ENCODE measurements at regions not wholly inside any gene's neighbourhood (a gene's known extent, or its start where the extent isn't known, plus 50 kb on each side); places are given as distances from the start of the nearest gene placed in this dataset.

DNA sequence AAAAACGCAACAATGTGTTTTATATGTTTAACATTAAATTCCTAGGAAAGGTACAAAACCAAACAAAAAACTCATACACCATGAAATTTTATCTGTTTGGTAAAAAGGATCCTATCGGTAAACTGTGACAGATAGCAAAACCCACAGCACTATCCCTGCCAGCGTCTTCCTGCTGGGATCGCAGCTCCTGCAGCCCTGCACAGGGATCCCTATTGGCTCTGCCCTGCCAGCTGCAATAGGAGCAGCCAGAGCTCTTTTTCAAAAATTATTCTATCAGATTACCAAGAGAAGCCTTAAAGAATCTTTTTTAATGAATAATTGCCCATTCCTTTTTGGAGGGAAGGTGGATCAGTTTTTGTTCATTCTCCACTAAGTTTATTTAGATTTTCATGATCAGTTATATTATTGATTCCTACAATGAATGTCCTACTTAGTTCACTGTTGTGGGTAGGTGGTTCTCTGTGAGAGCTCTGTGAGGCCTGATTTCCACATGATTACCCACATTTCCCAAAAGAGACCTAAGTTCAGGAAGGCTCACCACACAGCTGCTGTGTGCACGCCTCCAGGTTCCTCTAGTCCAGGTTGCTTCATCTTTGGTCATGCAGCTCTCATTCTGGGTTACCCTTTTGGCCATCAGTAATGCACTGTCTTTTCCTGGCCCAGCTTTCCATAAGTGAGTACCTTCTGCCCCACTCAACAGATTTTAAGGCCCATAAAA is 293.8 kb downstream of the FRK start (continued):
- TF ChIP-seq HDAC2 (IDR thresholded peaks at IDR 0.05) (no peak), RFX5 (IDR thresholded peaks at IDR 0.05) (no peak), NPAS2 (CRISPR knock-in tag; IDR thresholded peaks at IDR 0.05; ENCODE audit: borderline replicate concordance) (no peak), BHLHE40 (IDR thresholded peaks at IDR 0.05; ENCODE audit: low read depth, low read length) (no peak), FOXS1 (CRISPR knock-in tag; IDR thresholded peaks at IDR 0.05) (no peak)
- TF ChIP-seq, protein P1, sequence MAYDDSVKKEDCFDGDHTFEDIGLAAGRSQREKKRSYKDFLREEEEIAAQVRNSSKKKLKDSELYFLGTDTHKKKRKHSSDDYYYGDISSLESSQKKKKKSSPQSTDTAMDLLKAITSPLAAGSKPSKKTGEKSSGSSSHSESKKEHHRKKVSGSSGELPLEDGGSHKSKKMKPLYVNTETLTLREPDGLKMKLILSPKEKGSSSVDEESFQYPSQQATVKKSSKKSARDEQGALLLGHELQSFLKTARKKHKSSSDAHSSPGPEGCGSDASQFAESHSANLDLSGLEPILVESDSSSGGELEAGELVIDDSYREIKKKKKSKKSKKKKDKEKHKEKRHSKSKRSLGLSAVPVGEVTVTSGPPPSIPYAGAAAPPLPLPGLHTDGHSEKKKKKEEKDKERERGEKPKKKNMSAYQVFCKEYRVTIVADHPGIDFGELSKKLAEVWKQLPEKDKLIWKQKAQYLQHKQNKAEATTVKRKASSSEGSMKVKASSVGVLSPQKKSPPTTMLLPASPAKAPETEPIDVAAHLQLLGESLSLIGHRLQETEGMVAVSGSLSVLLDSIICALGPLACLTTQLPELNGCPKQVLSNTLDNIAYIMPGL (CRISPR knock-in tag; IDR thresholded peaks at IDR 0.05; ENCODE audit: borderline replicate concordance): no peak

DNA sequence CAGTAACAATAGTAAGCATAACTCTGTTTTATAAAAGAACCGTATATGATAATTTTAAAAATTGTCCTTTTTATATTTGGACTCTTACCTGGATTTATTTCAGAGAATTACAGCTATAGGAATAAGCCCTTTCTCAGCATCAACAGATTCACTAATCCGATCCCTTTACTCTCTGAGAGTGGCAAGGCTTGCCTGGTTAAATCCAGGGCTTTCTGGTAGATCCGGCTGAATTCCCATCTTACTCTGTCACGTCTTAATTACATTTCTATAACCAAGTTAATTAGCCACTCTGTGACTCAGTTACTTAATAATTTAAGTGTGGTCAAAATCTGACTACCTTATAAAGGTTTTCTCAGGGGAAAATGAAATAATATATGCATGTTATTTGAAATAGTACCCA is 294.7 kb downstream of the FRK start:
- Histone ChIP-seq H3K4me1 (no peaks in the 10 kb centered on the region), H3K9me3 (no peaks in the 10 kb centered on the region), H3K4me3 (no peak overlapping the region), H3K4me2 (no peak overlapping the region), H3K27ac (no peak overlapping the region)
- FAIRE-seq (no peak), DNase-seq (ENCODE audit: low read depth in 1 of 2, low spot score in 1 of 2) (no peak), ATAC-seq (no peak)
- WGBS (ENCODE audit: missing lambda C conversion rate): 25% methylated on average over 4 of the region's 4 CpGs
- CTCF ChIA-PET: no interaction called here
- TF ChIP-seq, protein P2, sequence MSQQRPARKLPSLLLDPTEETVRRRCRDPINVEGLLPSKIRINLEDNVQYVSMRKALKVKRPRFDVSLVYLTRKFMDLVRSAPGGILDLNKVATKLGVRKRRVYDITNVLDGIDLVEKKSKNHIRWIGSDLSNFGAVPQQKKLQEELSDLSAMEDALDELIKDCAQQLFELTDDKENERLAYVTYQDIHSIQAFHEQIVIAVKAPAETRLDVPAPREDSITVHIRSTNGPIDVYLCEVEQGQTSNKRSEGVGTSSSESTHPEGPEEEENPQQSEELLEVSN (IDR thresholded peaks at IDR 0.05; ENCODE audit: borderline replicate concordance, low read depth): no peak
- TF ChIP-seq HEYL (CRISPR knock-in tag; IDR thresholded peaks at IDR 0.05) (no peak), TFCP2L1 (CRISPR knock-in tag; IDR thresholded peaks at IDR 0.05) (no peak), TP53 (CRISPR knock-in tag; IDR thresholded peaks at IDR 0.05) (no peak), POLR2AphosphoS2 (conservative IDR thresholded peaks at IDR 0.05; ENCODE audit: low read length) (no peak), CHD4 (IDR thresholded peaks at IDR 0.05; ENCODE audit: borderline replicate concordance) (no peak), FOSB (CRISPR knock-in tag; IDR thresholded peaks at IDR 0.05) (no peak)
- TF ChIP-seq, protein P3, sequence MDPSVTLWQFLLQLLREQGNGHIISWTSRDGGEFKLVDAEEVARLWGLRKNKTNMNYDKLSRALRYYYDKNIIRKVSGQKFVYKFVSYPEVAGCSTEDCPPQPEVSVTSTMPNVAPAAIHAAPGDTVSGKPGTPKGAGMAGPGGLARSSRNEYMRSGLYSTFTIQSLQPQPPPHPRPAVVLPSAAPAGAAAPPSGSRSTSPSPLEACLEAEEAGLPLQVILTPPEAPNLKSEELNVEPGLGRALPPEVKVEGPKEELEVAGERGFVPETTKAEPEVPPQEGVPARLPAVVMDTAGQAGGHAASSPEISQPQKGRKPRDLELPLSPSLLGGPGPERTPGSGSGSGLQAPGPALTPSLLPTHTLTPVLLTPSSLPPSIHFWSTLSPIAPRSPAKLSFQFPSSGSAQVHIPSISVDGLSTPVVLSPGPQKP (IDR thresholded peaks at IDR 0.05; ENCODE audit: low read depth, low read length): no peak
- POLR2A ChIA-PET: no interaction called here

DNA sequence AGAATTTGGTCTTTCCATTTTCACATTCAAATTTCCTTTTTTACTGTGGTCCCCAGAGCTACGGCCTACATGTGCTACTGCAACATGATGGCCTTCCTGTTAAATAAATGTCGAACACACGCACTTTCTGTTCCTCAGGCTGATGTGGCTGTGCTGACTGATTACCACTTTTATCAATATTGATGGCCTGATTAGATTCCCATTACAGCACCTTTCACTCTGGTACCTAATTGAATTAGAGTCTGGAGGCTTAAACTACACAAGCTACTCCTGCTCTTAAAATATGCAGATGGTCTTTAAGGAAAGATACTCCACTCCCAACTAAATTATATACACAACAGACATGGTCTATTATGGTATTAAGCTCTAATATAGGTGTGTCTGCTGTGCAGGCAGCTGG is 301.6 kb downstream of the FRK start:
- no peak for FAIRE-seq
- POLR2A ChIA-PET: no interaction called here

DNA sequence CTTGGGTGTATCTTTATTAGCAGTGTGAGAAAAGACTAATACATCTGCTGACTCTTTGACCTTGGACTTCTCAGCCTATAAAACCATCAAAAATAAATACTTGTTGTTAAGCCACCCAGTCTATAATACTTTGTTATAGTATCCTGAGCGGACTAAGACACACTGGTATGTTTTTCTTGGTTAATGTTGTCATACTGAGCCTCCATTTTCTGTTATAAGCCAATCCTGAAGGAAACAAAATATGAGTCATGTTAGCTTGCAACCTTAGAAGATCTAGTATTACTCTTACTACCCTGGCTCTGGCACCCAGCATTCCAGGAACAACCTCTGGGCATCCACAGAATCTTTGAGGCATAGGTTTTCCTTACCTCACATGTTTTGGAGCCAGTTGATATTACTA is 307.2 kb downstream of the FRK start:
- FAIRE-seq: no peak
- H3K4me2 ChIP-seq: no peak overlapping the region
- no peak overlapping the region for H3K27ac ChIP-seq
- no peak for ATAC-seq
- ChIA-PET POLR2A (no interaction called here), CTCF (no interaction called here)
- no peak overlapping the region for H3K4me3 ChIP-seq
- no peaks in the 10 kb centered on the region for H3K9me3 ChIP-seq
- 3% methylated on average over 1 of the region's 1 CpG for WGBS (ENCODE audit: missing lambda C conversion rate)
- TF ChIP-seq ESRRA (IDR thresholded peaks at IDR 0.05; ENCODE audit: borderline replicate concordance, low read length): no peak
- TF ChIP-seq, protein P4, sequence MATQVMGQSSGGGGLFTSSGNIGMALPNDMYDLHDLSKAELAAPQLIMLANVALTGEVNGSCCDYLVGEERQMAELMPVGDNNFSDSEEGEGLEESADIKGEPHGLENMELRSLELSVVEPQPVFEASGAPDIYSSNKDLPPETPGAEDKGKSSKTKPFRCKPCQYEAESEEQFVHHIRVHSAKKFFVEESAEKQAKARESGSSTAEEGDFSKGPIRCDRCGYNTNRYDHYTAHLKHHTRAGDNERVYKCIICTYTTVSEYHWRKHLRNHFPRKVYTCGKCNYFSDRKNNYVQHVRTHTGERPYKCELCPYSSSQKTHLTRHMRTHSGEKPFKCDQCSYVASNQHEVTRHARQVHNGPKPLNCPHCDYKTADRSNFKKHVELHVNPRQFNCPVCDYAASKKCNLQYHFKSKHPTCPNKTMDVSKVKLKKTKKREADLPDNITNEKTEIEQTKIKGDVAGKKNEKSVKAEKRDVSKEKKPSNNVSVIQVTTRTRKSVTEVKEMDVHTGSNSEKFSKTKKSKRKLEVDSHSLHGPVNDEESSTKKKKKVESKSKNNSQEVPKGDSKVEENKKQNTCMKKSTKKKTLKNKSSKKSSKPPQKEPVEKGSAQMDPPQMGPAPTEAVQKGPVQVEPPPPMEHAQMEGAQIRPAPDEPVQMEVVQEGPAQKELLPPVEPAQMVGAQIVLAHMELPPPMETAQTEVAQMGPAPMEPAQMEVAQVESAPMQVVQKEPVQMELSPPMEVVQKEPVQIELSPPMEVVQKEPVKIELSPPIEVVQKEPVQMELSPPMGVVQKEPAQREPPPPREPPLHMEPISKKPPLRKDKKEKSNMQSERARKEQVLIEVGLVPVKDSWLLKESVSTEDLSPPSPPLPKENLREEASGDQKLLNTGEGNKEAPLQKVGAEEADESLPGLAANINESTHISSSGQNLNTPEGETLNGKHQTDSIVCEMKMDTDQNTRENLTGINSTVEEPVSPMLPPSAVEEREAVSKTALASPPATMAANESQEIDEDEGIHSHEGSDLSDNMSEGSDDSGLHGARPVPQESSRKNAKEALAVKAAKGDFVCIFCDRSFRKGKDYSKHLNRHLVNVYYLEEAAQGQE (IDR thresholded peaks at IDR 0.05): no peak
- TF ChIP-seq HOXB5 (CRISPR knock-in tag; IDR thresholded peaks at IDR 0.05): no peak
- TF ChIP-seq, protein P5, sequence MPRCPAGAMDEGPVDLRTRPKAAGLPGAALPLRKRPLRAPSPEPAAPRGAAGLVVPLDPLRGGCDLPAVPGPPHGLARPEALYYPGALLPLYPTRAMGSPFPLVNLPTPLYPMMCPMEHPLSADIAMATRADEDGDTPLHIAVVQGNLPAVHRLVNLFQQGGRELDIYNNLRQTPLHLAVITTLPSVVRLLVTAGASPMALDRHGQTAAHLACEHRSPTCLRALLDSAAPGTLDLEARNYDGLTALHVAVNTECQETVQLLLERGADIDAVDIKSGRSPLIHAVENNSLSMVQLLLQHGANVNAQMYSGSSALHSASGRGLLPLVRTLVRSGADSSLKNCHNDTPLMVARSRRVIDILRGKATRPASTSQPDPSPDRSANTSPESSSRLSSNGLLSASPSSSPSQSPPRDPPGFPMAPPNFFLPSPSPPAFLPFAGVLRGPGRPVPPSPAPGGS (IDR thresholded peaks at IDR 0.05): no peak
- TF ChIP-seq JUN (IDR thresholded peaks at IDR 0.05): no peak
- TF ChIP-seq GATA3 (IDR thresholded peaks at IDR 0.05; ENCODE audit: borderline replicate concordance): no peak
- TF ChIP-seq TFCP2L1 (CRISPR knock-in tag; IDR thresholded peaks at IDR 0.05): no peak
- no peak for TF ChIP-seq FOSB (CRISPR knock-in tag; IDR thresholded peaks at IDR 0.05)
- TF ChIP-seq NPAS2 (CRISPR knock-in tag; IDR thresholded peaks at IDR 0.05; ENCODE audit: borderline replicate concordance): no peak
- H3K4me1 ChIP-seq: no peaks in the 10 kb centered on the region
- no peak for DNase-seq (ENCODE audit: low read depth in 1 of 2, low spot score in 1 of 2)

More for the DNA sequence above, 301.6 kb downstream of the FRK start:
- H3K27ac ChIP-seq: no peak overlapping the region
- no peaks in the 10 kb centered on the region for H3K4me1 ChIP-seq
- no peak overlapping the region for H3K4me3 ChIP-seq
- TF ChIP-seq EHMT2 (IDR thresholded peaks at IDR 0.05; ENCODE audit: low read depth) (no peak), NFE2L2 (conservative IDR thresholded peaks at IDR 0.05; ENCODE audit: low read length) (no peak), RARB (CRISPR knock-in tag; IDR thresholded peaks at IDR 0.05) (no peak), HEYL (CRISPR knock-in tag; IDR thresholded peaks at IDR 0.05) (no peak), NR3C1 (IDR thresholded peaks at IDR 0.05) (no peak), BHLHE40 (IDR thresholded peaks at IDR 0.05; ENCODE audit: low read depth, low read length) (no peak)
- CTCF ChIA-PET: no interaction called here
- no peaks in the 10 kb centered on the region for H3K9me3 ChIP-seq
- WGBS (ENCODE audit: missing lambda C conversion rate): 21% methylated on average over 3 of the region's 3 CpGs
- ATAC-seq: no peak
- no peak overlapping the region for H3K4me2 ChIP-seq
- no peak for DNase-seq (ENCODE audit: low read depth in 1 of 2, low spot score in 1 of 2)
